Right lung (tissue), 2 donors: ENCODE measurements at regions not wholly inside any gene's neighbourhood (a gene's known extent, or its start where the extent isn't known, plus 50 kb on each side); places are given as distances from the start of the nearest gene placed in this dataset.
A peak's percentile ranks its signal among the peaks of the same experiment; 100 is the strongest.

Experiments used
- DNase-seq, 2 donors: peaks; one replicate each; pipeline ENCODE4 v3.0.0-alpha.2; 2013

GRCh38 chr9:84125046-84125445, 144.4 kb downstream of the RMI1 start:
- DNase-seq, result no peak

DNA sequence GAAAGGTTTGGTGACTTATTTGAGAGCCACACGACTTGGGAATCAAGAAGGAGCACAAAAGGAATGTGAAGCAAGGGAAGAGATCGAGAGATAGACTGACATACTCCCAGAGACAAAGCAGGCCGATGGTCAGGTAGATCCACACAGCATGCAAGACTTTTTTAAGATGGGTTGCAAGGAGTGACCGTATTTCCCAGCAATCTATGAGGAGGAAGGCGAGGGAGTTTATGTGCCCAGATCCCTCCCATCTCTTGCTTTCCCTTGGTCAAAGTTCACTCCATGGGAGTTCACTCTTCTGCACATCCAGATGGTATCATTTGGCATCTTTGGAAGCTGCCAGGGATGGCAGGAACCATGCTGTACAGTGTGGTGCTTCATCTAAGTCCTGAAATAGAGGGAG, 148.9 kb downstream of the RMI1 start:
- DNase-seq, result no peak

DNA sequence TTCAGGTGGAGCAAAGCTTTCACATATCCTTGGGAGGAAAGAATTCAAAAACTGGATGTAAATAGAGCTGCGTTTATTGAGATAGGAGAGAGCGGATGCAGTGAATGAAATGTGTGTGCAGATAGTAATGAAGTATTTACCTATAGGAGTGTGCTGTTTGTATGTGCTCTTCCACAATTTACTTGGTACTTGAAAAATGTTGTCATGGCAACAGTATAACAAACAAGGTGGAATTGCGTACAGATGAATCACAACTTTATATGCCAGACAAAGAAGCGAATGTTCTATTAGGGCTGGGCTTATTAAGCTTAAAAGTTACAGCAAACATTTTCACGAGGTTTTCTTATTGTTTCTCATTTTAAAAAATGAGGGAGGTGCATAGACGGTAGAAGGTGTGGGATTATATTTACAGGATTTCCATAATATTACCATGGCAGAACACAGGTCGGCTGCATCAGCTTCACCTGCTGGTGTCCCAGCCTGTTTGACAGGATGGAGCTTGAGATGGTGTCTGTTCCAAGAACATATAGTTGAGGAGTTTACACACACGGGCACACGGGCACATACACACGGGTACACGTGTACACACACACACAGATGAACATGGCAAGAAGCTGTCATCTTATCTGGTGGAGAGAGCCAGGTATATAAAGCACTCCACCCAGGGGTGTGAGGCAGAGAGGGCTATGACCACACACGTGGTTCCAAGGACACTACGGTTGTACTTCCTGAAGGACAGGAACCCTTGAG, 155.7 kb downstream of the RMI1 start:
- no peak for DNase-seq

DNA sequence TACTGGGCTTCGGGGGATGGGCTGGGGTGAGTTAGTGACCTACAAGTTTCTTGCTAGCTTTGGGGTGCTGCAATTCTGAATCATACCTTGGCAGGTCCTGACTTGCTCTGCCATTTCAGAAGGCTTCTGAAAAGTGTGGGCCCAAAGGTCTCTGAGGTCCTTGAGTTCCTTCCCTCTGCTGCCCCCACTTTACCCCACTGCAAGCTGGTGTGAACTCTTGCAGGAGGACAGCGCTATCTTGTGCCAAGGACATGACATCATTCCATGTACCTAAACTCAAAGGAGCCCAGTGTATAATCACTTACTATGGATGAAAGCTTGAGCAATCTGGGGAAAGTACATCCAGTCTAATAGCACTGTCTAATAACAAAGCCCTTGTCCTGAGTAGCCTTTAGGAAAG, 157.4 kb downstream of the RMI1 start:
- no peak for DNase-seq

GRCh38 chr9:84138541-84138940, 157.9 kb downstream of the RMI1 start:
- no peak for DNase-seq

DNA sequence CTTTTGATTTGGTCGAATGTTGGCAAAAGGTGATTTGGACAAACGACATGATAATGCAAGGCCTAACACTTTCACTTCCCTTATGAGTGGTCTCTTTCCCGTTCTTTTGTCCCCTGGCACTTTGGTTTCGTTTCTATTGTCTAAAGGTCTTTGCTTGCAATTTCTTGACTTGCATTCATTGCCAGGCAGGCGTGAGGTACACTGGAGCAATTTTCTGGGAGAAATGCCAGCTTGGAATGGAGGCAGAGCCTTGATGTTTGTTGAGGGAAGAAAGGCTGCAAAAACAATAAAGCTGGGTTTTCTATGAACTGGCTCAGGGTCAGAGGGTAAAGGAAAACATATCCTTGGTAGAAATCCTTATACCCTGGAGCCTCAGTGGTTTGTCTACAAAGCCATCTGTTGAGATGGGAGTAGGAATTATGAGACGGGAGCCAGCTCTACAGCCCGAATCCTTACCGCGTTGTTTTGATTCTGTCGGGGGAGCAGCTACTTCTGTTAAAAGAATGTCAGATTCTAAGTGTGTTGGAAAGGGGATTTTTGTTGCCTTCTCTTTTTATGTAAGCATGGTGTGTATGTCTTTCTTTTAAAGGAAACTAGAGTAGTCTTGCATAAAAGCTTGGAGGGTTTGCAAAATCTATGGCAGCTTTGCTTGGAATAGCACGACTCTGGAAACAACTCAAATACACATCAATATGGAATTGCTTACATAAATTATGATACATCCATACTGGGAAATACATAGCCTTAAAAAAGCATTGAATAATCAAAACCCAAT, 158.9 kb downstream of the RMI1 start:
- DNase-seq, result peak; percentile 51 to 58

GRCh38 chr9:84140535-84141101, 160.0 kb downstream of the RMI1 start:
- DNase-seq, result no peak

- no peak for DNase-seq
Measured at GRCh38 chr9:84141741-84142370, 161.3 kb downstream of the RMI1 start.

DNA sequence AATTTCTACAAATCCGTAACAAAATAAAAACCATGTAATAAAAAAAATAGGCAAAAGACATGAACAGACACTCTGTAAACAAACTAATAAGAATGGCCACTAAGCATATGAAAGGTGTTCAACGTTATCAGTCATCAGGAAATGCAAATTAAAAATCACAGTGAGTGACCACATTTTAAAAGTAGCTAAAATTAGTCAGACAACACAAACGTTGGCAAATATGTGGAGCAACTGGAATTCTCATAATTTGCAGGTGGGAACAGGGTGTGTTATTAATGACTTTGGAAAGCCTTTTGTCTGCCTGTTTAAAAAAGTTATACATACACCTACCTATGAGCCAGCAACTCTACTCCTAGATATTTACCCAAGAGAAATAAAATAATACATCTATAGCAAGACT, 164.4 kb downstream of the RMI1 start:
- no peak for DNase-seq

DNA sequence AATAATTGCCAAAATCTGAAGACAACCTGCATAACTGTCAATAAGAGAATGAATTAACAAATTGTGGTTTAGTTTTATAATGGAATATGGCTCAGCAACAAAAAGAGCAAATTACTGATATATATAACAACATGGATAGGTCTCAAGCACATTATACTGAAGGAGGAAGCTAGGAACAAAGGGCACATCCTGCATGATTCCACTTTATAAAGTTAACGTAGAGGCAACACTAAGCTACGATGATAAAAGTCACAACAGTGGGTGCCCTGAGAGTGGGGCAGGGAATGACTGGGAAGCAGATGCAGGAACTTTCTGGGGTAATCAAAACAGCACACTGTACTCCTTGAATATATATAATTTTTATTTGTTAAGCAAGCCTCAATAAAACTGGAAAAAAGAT, 165.2 kb downstream of the RMI1 start:
- no peak for DNase-seq

DNA sequence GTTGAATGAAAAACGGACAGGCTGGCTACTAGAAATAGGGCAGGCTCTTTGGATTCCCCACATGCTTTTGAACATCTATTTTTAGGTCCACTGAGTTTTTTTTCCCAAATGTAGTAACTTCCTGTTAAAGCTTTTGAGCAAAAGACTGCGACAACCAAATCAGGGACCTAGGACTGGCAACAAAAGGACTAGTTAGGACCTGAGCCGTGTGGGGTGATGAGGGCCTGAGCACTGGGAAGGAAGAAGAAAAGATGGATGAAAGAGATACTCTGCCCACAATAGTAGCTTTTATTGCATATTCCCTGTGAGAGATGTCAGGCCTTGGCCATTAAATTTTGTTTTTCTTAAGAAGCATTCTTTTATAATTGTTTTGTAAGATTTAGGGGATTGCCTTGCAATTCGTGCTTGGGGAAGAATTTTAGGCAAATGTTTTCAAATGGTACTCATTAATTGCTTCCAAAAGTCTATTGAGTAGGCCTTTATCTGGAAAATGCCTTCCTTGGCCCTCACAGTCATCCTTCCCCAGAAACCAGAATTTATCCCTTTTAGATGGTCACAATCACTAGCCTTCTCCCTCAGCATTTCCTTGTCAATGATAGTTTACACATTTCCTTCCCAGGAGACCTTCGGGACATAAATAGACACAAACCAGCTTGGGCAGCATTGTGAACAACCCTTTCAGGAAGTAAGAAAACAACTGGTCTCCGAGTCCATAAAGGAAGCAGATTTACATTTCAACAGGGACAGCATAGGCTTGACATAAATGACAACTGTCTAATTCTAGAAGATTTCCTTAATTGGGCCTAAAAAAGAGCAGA, 166.5 kb downstream of the RMI1 start:
- DNase-seq, result no peak

DNA sequence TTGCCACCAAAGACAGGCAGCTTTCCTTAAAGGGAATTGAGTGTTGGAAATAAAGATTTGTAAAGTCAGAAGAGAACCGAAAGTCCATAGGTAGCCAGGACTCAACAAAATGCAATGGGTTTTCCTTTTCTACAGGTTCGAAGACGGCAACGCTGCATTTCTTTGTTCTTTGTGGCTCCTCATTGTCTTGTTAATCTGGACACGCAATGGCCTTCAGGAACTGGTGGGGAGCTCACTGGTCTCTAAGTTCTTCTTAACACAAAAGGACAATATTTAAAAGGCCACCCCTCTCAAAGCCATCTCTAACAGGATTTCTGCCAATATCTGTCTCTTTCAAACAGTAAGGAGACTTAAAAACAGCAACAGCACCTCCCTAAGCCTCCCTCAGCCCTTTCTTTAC, 170.6 kb downstream of the RMI1 start:
- no peak for DNase-seq

- DNase-seq, result no peak
Measured at GRCh38 chr9:84151640-84152039, 171.0 kb downstream of the RMI1 start.

DNA sequence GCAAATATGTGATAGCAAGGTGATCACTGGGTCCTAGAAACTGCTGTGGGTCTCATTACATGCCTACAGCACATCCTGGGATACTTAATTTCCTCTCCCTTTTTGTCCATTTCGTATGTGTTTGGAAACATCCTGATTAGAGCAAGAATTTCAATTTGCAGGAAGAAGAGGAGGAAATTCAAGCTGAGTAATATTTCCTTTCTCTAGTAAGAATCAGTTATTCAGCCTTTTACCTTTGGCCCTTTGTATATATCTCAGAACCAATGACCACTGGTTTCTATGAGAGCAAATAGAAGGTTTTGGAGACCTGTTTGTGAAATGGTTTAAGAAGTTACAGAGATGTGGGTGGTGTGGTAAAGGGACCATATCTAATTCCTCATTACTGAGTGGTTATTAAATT, 171.6 kb downstream of the RMI1 start:
- no peak for DNase-seq

GRCh38 chr9:84153885-84154284, 173.3 kb downstream of the RMI1 start:
- no peak for DNase-seq

DNA sequence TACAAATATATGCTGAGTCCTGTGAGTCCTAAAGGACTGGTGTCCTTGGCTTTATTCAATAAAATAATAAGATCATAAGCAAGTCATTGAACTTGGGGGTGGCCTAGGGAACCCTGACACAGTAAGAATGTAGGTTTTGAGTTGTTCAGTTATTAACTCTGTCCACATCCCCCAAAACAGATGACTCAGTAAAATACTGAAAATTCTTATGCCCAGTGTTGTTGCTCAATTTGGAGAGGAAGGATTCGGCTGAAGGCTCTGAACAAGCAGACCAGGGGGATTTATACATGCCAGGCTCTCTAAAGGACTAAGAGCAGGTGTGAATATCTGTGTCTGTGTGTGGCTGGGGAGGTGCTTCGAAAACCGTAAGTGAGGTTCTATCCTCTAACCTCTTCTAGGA, 173.7 kb downstream of the RMI1 start:
- no peak for DNase-seq

DNA sequence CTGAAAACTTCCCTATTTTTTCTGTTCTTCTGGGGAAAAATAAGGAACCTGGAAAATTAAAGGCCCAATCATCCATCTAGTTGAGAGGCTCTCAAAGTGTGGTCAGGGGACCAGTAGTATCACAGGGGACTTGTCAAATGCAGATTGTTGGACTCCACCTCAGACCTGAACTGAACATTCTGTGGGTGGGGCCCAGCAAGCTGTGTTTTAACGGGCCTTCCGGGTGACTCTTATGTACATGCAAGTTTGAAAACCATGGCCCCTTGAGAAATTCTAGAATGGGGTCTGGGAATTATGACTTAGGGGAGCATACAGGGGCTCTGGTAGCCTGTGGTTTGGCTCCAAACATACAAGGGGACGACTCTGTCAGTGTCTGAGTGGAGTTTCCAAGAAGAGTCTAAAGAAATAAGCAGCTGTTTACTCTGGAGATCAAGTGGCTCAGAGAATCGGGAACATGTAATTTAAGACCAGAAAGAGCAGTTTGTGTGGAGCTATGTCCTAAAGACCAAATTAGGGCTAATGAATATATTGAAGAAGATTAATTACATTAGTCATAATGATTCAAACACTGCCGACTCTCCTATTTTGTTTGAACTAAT, 177.4 kb downstream of the SLC28A3 start:
- no peak for DNase-seq

GRCh38 chr9:84166891-84167290, 173.7 kb downstream of the SLC28A3 start:
- DNase-seq, result no peak

GRCh38 chr9:84169240-84169639, 171.3 kb downstream of the SLC28A3 start:
- DNase-seq, result no peak

DNA sequence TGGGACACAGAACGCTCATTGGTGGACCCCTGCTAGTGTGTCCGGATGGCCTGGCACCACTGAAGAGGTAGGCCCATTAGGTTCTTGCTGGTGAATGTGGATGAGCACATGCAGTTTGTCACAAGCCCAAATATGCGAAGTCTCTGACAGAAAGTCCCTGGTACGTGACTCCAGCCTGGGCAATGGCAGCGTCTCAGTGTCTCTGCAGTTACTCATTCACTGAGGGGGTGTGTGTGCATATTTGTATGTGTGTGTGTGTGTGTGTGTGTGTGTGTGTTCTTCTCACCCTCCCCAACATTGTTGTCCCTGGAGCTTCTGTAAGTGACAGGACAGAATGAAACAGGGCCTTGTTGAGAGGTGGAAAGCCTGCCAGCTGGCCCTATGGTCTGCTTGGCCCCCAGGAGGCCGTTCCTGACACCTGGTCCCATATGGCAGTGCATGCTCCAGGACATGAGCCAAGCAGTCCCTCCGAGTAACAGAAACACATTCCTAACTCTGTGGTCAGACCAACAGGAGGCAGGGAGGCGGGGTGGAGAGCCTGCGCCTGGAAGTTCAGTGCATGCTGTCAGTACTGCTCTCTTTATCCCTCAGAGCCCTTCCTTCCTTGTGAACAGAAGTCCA, 169.9 kb downstream of the SLC28A3 start:
- peak; percentile 67 to 78 for DNase-seq

GRCh38 chr9:84173961-84174360, 166.6 kb downstream of the SLC28A3 start:
- DNase-seq, result no peak
